AG20443 (cell line): ENCODE measurements at regions not wholly inside any gene's neighbourhood (a gene's known extent, or its start where the extent isn't known, plus 50 kb on each side); places are given as distances from the start of the nearest gene placed in this dataset.
"Not testable (repeated sequence)": the region's sequence is repeated elsewhere in the genome, so short reads cannot be mapped to it uniquely, and the experiment has no call there.

Source experiments
- DNase-seq: peaks from one replicate; pipeline ENCODE4 v3.0.0; 2012; ENCODE audit warnings: low spot score, mixed read lengths

- no peak for DNase-seq
Measured at GRCh38 chr12:114616081-114616480, 67.9 kb downstream of the TBX3 start.

GRCh38 chr12:114614040-114614439, 69.9 kb downstream of the TBX3 start:
- no peak for DNase-seq

- no peak for DNase-seq
Measured at GRCh38 chr12:114612062-114612461, 71.9 kb downstream of the TBX3 start.

GRCh38 chr12:114611145-114612018, 72.6 kb downstream of the TBX3 start:
- no peak for DNase-seq

GRCh38 chr12:114608509-114608908, 75.5 kb downstream of the TBX3 start:
- DNase-seq = no peak

GRCh38 chr12:114605918-114606317, 78.1 kb downstream of the TBX3 start:
- no peak for DNase-seq

- no peak for DNase-seq
Measured at GRCh38 chr12:114604606-114605005, 79.4 kb downstream of the TBX3 start.

- not testable (repeated sequence) for DNase-seq
Measured at GRCh38 chr12:114600584-114600983, 83.4 kb downstream of the TBX3 start.

GRCh38 chr12:114598111-114598510, 85.9 kb downstream of the TBX3 start:
- no peak for DNase-seq

GRCh38 chr12:114592946-114593345, 91.0 kb downstream of the TBX3 start:
- DNase-seq = no peak

- no peak for DNase-seq
Measured at GRCh38 chr12:114588061-114588460, 95.9 kb downstream of the TBX3 start.

- DNase-seq = no peak
Measured at GRCh38 chr12:114580306-114580705, 103.7 kb downstream of the TBX3 start.

- DNase-seq = no peak
Measured at GRCh38 chr12:114579389-114579788, 104.6 kb downstream of the TBX3 start.

- no peak for DNase-seq
Measured at GRCh38 chr12:114562654-114563053, 121.3 kb downstream of the TBX3 start.

GRCh38 chr12:114555451-114555850, 128.5 kb downstream of the TBX3 start:
- no peak for DNase-seq

- no peak for DNase-seq
Measured at GRCh38 chr12:114547636-114548035, 136.3 kb downstream of the TBX3 start.

GRCh38 chr12:114530417-114530816, 124.5 kb upstream of the TBX5 start:
- no peak for DNase-seq

- peak; percentile 21 for DNase-seq
Measured at GRCh38 chr12:114529966-114530365, 124.0 kb upstream of the TBX5 start.

GRCh38 chr12:114528766-114529165, 122.8 kb upstream of the TBX5 start:
- DNase-seq = no peak

- not testable (repeated sequence) for DNase-seq
Measured at GRCh38 chr12:114521160-114521559, 115.2 kb upstream of the TBX5 start.

- DNase-seq = no peak
Measured at GRCh38 chr12:114512351-114512750, 106.4 kb upstream of the TBX5 start.

GRCh38 chr12:114508529-114509129, 102.7 kb upstream of the TBX5 start:
- DNase-seq = peak; percentile 87

GRCh38 chr12:114506651-114507050, 100.7 kb upstream of the TBX5 start:
- no peak for DNase-seq

- peak; percentile 48 for DNase-seq
Measured at GRCh38 chr12:114504311-114504710, 98.4 kb upstream of the TBX5 start.
